Spleen (tissue), 11 donors: ENCODE measurements at regions not wholly inside any gene's neighbourhood (a gene's known extent, or its start where the extent isn't known, plus 50 kb on each side); places are given as distances from the start of the nearest gene placed in this dataset.
"Not testable (repeated sequence)": the region's sequence is repeated elsewhere in the genome, so short reads cannot be mapped to it uniquely, and the experiment has no call there.

Experiments
- DNase-seq: peaks from one replicate; pipeline ENCODE4 v3.0.0-alpha.2; 2020
- H3K27ac ChIP-seq, 8 donors: fragments of 200-600 bp; sonication (generic) in 7 of 8; 1 replicate in 4 of 8; 2 replicates in 4 of 8; pipeline versions ENCODE4 v1.5.0 to v1.8.0; 2016 to 2021; ENCODE audit warnings: inconsistent platforms in 4 of 8, mild to moderate bottlenecking in 4 of 8, moderate library complexity in 1 of 8
- H3K27me3 ChIP-seq, 7 donors: fragments of 200-600 bp; sonication (generic) in 6 of 7; replicated peaks in 1 of 7; 1 replicate in 4 of 7; 2 replicates in 3 of 7; pipeline versions ENCODE4 v1.5.0 to v1.8.0; 2016 to 2021; ENCODE audit warnings: inconsistent platforms in 3 of 7, mild to moderate bottlenecking in 1 of 7
- H3K36me3 ChIP-seq, 6 donors: fragments of 200-600 bp; sonication (generic) in 5 of 6; 1 replicate in 4 of 6; 2 replicates in 2 of 6; pipeline versions ENCODE4 v1.5.0 to v1.8.0; 2016 to 2021; ENCODE audit warnings: inconsistent platforms in 2 of 6
- H3K4me1 ChIP-seq, 6 donors: fragments of 200-600 bp; sonication (generic) in 5 of 6; 1 replicate in 3 of 6; 2 replicates in 3 of 6; pipeline versions ENCODE4 v1.5.0 to v1.8.0; 2016 to 2021; ENCODE audit warnings: inconsistent platforms in 3 of 6
- H3K4me3 ChIP-seq, 8 donors: fragments of 200-600 bp; sonication (generic) in 7 of 8; 1 replicate in 4 of 8; 2 replicates in 4 of 8; pipeline versions ENCODE4 v1.5.0 to v1.8.0; 2016 to 2021; ENCODE audit warnings: inconsistent platforms in 4 of 8, mild to moderate bottlenecking in 4 of 8, moderate library complexity in 2 of 8
- H3K9me3 ChIP-seq, 8 donors: fragments of 200-600 bp; sonication (generic) in 7 of 8; 1 replicate in 4 of 8; 2 replicates in 4 of 8; pipeline versions ENCODE4 v1.5.0 to v1.8.0; 2016 to 2021; ENCODE audit warnings: inconsistent platforms in 4 of 8
- POLR2A ChIP-seq, 3 donors: fragments of 450-650 bp; IDR thresholded peaks; one replicate each; pipeline ENCODE4 v1.5.1; 2017; ENCODE audit warnings: antibody characterized with exemption in 3 of 3, mild to moderate bottlenecking in 1 of 3
- POLR2AphosphoS5 ChIP-seq, 3 donors: sonication (generic); formaldehyde crosslinking; IDR thresholded peaks; one replicate each; pipeline ENCODE4 v1.5.1; 2017; ENCODE audit warnings: antibody characterized with exemption in 3 of 3
- WGBS, 5 donors: extraction: QIAGEN DNeasy Blood & Tissue Kit in 3 of 5; methylation state at CpG; one replicate each; pipeline versions ENCODE4 v1.1.5 to v1.1.7; 2013 to 2018; 5-methylcytosine and 5-hydroxymethylcytosine counted together
- intact Hi-C: fragments of 100-400 bp; cut with DNase I; formaldehyde crosslinking; loops from one replicate; pipeline ENCODE4 v1.15.0; 2023; ENCODE audit warnings: low total_unique reads
- TF ChIP-seq, protein P1 (sequence below), 11 experiments: fragments of 200-600 bp in 7 of 11; fragments of 450-650 bp in 4 of 11; sonication (generic) in 4 of 11; IDR thresholded peaks in 8 of 11; conservative IDR thresholded peaks in 3 of 11; 1 replicate in 7 of 11; 2 replicates in 4 of 11; pipeline versions ENCODE4 v1.4.0 to v1.8.0; 2016 to 2021; ENCODE audit warnings: antibody characterized with exemption in 11 of 11, inconsistent platforms in 4 of 11, mild to moderate bottlenecking in 1 of 11
- donor health status: healthy with polysubstance abuse.
- donor health status: DM: no; HTN: no; CAD: no; lungs with moderate emphysema.
- donor health status: DM: no; HTN: no; CAD: no.
- donor health status: Bipolar disorder and iron deficiency.
- donor health status: healthy.
- donor health status: DM: no; HTN: no; CAD: no.
- donor health status: DM: yes; HTN: yes; CAD: no.

DNA sequence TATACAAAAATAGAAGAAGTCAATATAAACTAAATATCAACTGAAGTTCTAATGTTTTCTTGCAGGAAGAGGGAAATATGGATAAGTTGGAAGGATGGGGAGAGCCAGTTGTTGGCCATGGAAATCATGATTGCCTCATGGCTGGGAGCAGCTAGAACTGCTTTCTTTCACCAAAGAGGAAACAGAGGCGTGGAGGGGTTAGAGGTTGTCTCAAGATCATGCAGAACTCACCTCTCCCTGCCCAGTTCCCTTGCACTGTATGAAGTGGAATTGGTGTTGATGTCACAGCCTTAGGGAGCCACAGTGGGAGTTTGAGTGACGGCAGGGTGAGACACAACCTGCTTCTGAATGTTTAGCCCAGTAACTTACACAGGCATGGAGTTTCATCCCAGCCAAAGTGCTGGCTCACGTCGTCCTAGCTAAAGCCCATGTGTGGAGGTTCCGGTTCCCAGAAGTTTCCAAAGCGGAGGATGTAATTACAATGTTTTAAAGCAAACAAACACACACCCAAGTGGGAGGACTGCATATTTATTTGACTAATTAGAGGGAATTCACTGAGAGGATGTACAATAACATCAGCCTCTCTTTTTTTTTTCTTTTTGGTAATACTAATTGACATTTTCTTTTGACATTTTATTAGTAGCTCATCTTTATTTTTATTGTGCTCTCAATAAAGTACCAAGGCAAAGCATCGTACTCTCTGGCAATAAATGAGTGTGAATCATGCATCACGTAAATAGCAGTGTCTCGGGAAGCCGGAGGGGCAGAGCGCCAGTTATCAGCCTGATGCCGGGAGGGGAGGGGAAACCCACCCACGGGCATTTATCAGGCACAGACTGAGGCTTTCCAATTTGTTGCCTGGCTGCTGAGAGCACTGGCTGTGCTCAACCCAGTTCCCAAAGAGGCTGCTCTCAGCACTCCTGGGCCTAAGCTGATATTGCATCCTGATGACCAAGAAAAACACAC, 118.7 kb upstream of the CDH5 start:
- H3K4me1 ChIP-seq = peaks cover 0 to 10% (median 6%) of the 10 kb centered on the region in 6 donors
- DNase-seq = no peak
- TF ChIP-seq, protein P1, sequence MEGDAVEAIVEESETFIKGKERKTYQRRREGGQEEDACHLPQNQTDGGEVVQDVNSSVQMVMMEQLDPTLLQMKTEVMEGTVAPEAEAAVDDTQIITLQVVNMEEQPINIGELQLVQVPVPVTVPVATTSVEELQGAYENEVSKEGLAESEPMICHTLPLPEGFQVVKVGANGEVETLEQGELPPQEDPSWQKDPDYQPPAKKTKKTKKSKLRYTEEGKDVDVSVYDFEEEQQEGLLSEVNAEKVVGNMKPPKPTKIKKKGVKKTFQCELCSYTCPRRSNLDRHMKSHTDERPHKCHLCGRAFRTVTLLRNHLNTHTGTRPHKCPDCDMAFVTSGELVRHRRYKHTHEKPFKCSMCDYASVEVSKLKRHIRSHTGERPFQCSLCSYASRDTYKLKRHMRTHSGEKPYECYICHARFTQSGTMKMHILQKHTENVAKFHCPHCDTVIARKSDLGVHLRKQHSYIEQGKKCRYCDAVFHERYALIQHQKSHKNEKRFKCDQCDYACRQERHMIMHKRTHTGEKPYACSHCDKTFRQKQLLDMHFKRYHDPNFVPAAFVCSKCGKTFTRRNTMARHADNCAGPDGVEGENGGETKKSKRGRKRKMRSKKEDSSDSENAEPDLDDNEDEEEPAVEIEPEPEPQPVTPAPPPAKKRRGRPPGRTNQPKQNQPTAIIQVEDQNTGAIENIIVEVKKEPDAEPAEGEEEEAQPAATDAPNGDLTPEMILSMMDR (IDR thresholded peaks at IDR 0.05 in 8 of 11, conservative IDR thresholded peaks at IDR 0.05 in 3 of 11) = no peak
- no peak for TF ChIP-seq POLR2A (IDR thresholded peaks at IDR 0.05)
- TF ChIP-seq POLR2AphosphoS5 (IDR thresholded peaks at IDR 0.05) = no peak

DNA sequence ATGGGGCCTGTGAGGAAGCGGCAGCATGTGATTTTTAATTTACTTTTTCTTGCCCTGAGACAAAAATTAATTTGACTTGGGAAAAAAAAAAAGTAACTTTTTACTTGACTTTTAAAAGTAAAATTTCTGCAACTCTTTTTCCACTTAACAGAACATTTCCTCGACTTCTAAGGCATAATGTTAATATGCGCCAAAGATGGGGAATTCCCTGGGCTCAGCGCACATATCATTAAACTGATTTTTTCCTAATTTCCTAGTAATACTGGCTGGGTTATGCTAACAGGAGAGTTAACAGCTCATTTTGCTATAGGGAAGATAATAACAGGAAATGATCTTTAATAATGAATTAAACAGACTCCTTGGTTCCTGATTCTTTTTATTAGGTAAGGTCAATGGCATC, 120.6 kb upstream of the CDH5 start:
- intact Hi-C loops = no loop called here
- TF ChIP-seq, protein P1 (IDR thresholded peaks at IDR 0.05 in 8 of 11, conservative IDR thresholded peaks at IDR 0.05 in 3 of 11) = no peak
- no peak for TF ChIP-seq POLR2A (IDR thresholded peaks at IDR 0.05)
- TF ChIP-seq POLR2AphosphoS5 (IDR thresholded peaks at IDR 0.05) = no peak
- Histone ChIP-seq H3K4me3 (no peak overlapping the region), H3K27me3 (no peaks in the 10 kb centered on the region), H3K27ac (no peak overlapping the region), H3K36me3 (no peaks in the 10 kb centered on the region), H3K9me3 (no peaks in the 10 kb centered on the region), H3K4me1 (peaks cover 0 to 3% (median under 1%) of the 10 kb centered on the region in 6 donors)
- DNase-seq = no peak
- 78 to 87% (median 86%) methylated on average over 4 of the region's 4 CpGs for WGBS, 5 donors

More for the DNA sequence above, 118.7 kb upstream of the CDH5 start:
- Histone ChIP-seq H3K9me3 (no peaks in the 10 kb centered on the region), H3K27ac (peak overlapping the region in 6 of 8 donors; percentile 4 to 63 (median 34)), H3K27me3 (no peaks in the 10 kb centered on the region), H3K36me3 (no peaks in the 10 kb centered on the region), H3K4me3 (no peak overlapping the region)
- intact Hi-C loops = no loop called here
- WGBS, 5 donors = 66 to 83% (median 81%) methylated on average over 13 of the region's 13 CpGs

DNA sequence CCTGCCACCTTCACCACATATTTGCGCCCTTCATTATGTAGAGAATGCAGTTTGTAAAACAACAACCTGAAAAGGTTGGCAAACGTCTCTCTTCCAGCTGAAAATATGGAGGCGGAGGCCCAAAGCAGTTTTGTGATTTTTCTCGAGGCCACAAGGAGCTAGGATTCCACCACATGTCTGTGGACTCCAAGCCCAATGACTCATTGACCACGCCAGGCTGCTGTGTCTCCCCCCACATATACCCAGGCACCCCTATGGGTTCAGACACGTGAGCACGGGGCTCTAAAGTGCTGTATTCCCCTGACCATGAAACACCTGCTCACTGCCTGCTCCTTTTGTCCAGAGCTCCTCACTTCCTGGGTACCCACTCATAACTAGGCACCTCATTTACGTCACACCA, 121.4 kb upstream of the CDH5 start:
- Histone ChIP-seq H3K27ac (no peak overlapping the region), H3K27me3 (no peaks in the 10 kb centered on the region), H3K4me3 (no peak overlapping the region), H3K9me3 (peaks cover 0 to 3% (median 0%) of the 10 kb centered on the region in 8 donors), H3K4me1 (no peaks in the 10 kb centered on the region), H3K36me3 (no peaks in the 10 kb centered on the region)
- intact Hi-C loops = no loop called here
- no peak for DNase-seq
- WGBS, 5 donors = 77 to 90% (median 85%) methylated on average over 8 of the region's 8 CpGs
- TF ChIP-seq, protein P1 (IDR thresholded peaks at IDR 0.05 in 8 of 11, conservative IDR thresholded peaks at IDR 0.05 in 3 of 11) = no peak
- no peak for TF ChIP-seq POLR2AphosphoS5 (IDR thresholded peaks at IDR 0.05)
- TF ChIP-seq POLR2A (IDR thresholded peaks at IDR 0.05) = no peak

DNA sequence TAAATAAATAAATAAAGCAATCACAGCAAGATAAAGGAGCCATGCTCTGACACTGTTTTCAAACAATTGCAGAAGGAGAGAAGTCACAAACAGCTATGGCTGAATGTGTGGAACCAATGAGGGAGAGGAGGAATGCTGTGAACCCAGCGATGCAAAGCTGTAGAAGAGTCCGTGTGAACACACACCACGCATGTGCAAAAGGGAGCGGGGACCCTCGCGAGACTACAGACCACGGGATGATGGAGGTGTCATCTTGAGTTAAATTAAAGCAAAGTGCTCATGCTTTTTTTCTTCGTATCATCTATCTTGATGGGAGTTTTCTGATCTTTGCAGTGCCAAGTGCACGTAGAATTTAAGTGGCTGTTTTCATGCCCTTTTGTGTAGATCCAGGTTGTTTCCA, 123.8 kb upstream of the CDH5 start:
- 92 to 94% (median 93%) methylated on average over 9 of the region's 9 CpGs for WGBS, 5 donors
- Histone ChIP-seq H3K9me3 (peaks cover 0 to 21% (median 13%) of the 10 kb centered on the region in 8 donors), H3K36me3 (no peaks in the 10 kb centered on the region), H3K27me3 (no peaks in the 10 kb centered on the region), H3K4me3 (no peak overlapping the region), H3K27ac (no peak overlapping the region), H3K4me1 (no peaks in the 10 kb centered on the region)
- intact Hi-C loops = no loop called here
- TF ChIP-seq, protein P1 (IDR thresholded peaks at IDR 0.05 in 8 of 11, conservative IDR thresholded peaks at IDR 0.05 in 3 of 11) = no peak
- TF ChIP-seq POLR2AphosphoS5 (IDR thresholded peaks at IDR 0.05) (no peak), POLR2A (IDR thresholded peaks at IDR 0.05) (no peak)
- DNase-seq = no peak

DNA sequence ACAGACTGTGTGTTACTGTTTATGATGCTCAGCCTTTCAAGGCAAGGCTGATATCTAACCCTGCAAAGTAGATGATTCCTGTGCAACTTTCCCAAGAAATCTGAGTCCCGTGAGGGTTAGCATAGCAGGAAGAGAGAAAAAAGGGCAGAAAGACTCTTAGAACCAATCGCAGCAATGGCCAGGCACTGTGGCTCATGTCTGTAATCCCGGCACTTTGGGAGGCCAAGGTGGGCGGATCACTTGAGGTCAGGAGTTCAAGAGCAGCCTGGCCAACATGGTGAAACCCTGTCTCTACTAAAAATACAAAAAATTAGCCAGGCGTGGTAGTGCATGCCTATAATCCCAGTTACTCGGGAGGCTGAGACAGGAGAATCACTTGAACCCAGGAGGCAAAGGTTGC, 124.3 kb upstream of the CDH5 start:
- H3K4me3 ChIP-seq, intact Hi-C loops, H3K36me3 ChIP-seq, DNase-seq, H3K27ac ChIP-seq, H3K4me1 ChIP-seq, H3K27me3 ChIP-seq: not testable (repeated sequence)
- H3K9me3 ChIP-seq = peaks cover 0 to 21% (median 13%) of the 10 kb centered on the region in 8 donors
- 66 to 84% (median 73%) methylated on average over 6 of the region's 6 CpGs for WGBS, 5 donors
